IMR-90 (cell line): ENCODE measurements at regions not wholly inside any gene's neighbourhood (a gene's known extent, or its start where the extent isn't known, plus 50 kb on each side); places are given as distances from the start of the nearest gene placed in this dataset.

Source experiments
- CEBPB ChIP-seq: IDR thresholded peaks from 2 replicates; pipeline ENCODE4 v1.6.1; 2012; ENCODE audit warnings: low read depth, low read length, improper control_type of control experiment
- CHD1 ChIP-seq: IDR thresholded peaks from 2 replicates; pipeline ENCODE4 v1.6.1; 2012; ENCODE audit warnings: low read depth, low read length, improper control_type of control experiment
- CTCF ChIP-seq: conservative IDR thresholded peaks from 2 replicates; pipeline ENCODE4 v1.5.1; 2012; ENCODE audit warnings: mild to moderate bottlenecking, low read depth, low read length, improper control_type of control experiment
- ELK1 ChIP-seq: fragments of 150-350 bp; IDR thresholded peaks from 2 replicates; pipeline ENCODE4 v1.6.1; 2016; ENCODE audit warnings: low read depth, mild to moderate bottlenecking, low read length, moderate library complexity, borderline replicate concordance
- MAFK ChIP-seq: IDR thresholded peaks from 2 replicates; pipeline ENCODE4 v1.6.1; 2012; ENCODE audit warnings: low read depth, low read length, improper control_type of control experiment
- MXI1 ChIP-seq: IDR thresholded peaks from 2 replicates; pipeline ENCODE4 v1.6.1; 2012; ENCODE audit warnings: low read depth, mild to moderate bottlenecking, low read length, moderate library complexity, borderline replicate concordance
- POLR2A ChIP-seq: IDR thresholded peaks from 2 replicates; pipeline ENCODE4 v1.6.1; 2012; ENCODE audit warnings: mild to moderate bottlenecking, low read depth, low read length
- RAD21 ChIP-seq: IDR thresholded peaks from 2 replicates; pipeline ENCODE4 v1.6.1; 2012; ENCODE audit warnings: low read length, improper control_type of control experiment
- RCOR1 ChIP-seq: IDR thresholded peaks from 2 replicates; pipeline ENCODE4 v1.6.1; 2012; ENCODE audit warnings: mild to moderate bottlenecking, low read length, improper control_type of control experiment; ENCODE audit not compliant: insufficient replicate concordance
- RFX5 ChIP-seq: IDR thresholded peaks from 2 replicates; pipeline ENCODE4 v1.8.0; 2012; ENCODE audit warnings: low read depth, mild to moderate bottlenecking, low read length, moderate library complexity
- SMC3 ChIP-seq: fragments of 150-350 bp; IDR thresholded peaks from 2 replicates; pipeline ENCODE4 v1.6.1; 2016; ENCODE audit warnings: low read depth, mild to moderate bottlenecking, antibody characterized with exemption, low read length, moderate library complexity

- TF ChIP-seq POLR2A (no peak), CTCF (no peak), CEBPB (peak; percentile 85), RAD21 (no peak), MXI1 (no peak), SMC3 (no peak), RFX5 (no peak), MAFK (no peak), ELK1 (no peak), CHD1 (no peak), RCOR1 (no peak)
Observed at GRCh38 chr4:122012735-122013134, 60.9 kb upstream of the TRPC3 start.
